ENCODE measurements at regions not wholly inside any gene's neighbourhood (a gene's known extent, or its start where the extent isn't known, plus 50 kb on each side); places are given as distances from the start of the nearest gene placed in this dataset.
"Not testable (repeated sequence)": the region's sequence is repeated elsewhere in the genome, so short reads cannot be mapped to it uniquely, and the experiment has no call there.

GRCh38 chr5:99030906-99031440 lies 102.2 kb upstream of the CHD1 start:
- H3K36me3 ChIP-seq (ENCODE audit: control insufficient read depth, insufficient read depth, low read length) = no peaks in the 10 kb centered on the region
- H3K27me3 ChIP-seq (replicated peaks; ENCODE audit: control insufficient read depth, insufficient read depth, low read length) = no peaks in the 10 kb centered on the region
- CTCF ChIA-PET = no interaction called here
- Mint-ChIP-seq H3K27me3 (ENCODE audit: insufficient read depth, unreplicated experiment) (no peaks in the 10 kb centered on the region), H3K27ac (ENCODE audit: unreplicated experiment) (no peak overlapping the region), H3K4me1 (ENCODE audit: low read depth, unreplicated experiment) (peaks cover 23% of the 10 kb centered on the region), H3K4me3 (ENCODE audit: unreplicated experiment) (no peak overlapping the region), H3K9me3 (ENCODE audit: unreplicated experiment) (no peaks in the 10 kb centered on the region), H3K36me3 (ENCODE audit: insufficient read depth, unreplicated experiment) (peaks cover 6% of the 10 kb centered on the region)
- H3K4me3 ChIP-seq (ENCODE audit: low read depth, low read length) = no peak overlapping the region
- BruUV-seq (replicated peaks) = no TSS peak
- POLR2A ChIA-PET = no interaction called here
- H3K4me1 ChIP-seq = peaks cover 20% of the 10 kb centered on the region
- no peak for DNase-seq
- H3K9me3 ChIP-seq = no peaks in the 10 kb centered on the region
- intact Hi-C loops (cut with micrococcal nuclease; ENCODE audit: unreplicated experiment) = no loop called here
- TF ChIP-seq CTCF (IDR thresholded peaks at IDR 0.05; ENCODE audit: insufficient read depth in 1 of 2, low read depth in 1 of 2, low read length in 1 of 2, severe bottlenecking in 1 of 2, unreplicated experiment in 1 of 2) = no peak

GRCh38 chr5:99029172-99029571 lies 100.4 kb upstream of the CHD1 start:
- H3K36me3 Mint-ChIP-seq (ENCODE audit: insufficient read depth, unreplicated experiment) = peaks cover 2% of the 10 kb centered on the region
- H3K4me1 ChIP-seq = peaks cover 33% of the 10 kb centered on the region
- no peak overlapping the region for H3K4me3 ChIP-seq (ENCODE audit: low read depth, low read length)
- H3K9me3 ChIP-seq = no peaks in the 10 kb centered on the region; the same call in 1 of the 2 replicates
- no peaks in the 10 kb centered on the region for H3K27me3 Mint-ChIP-seq (ENCODE audit: insufficient read depth, unreplicated experiment)
- H3K4me1 Mint-ChIP-seq (ENCODE audit: low read depth, unreplicated experiment) = peaks cover 20% of the 10 kb centered on the region
- no TSS peak for BruUV-seq (replicated peaks)
- no peak overlapping the region for H3K4me3 Mint-ChIP-seq (ENCODE audit: unreplicated experiment)
- no peaks in the 10 kb centered on the region for H3K9me3 Mint-ChIP-seq (ENCODE audit: unreplicated experiment)
- TF ChIP-seq CTCF (IDR thresholded peaks at IDR 0.05; ENCODE audit: insufficient read depth in 1 of 2, low read depth in 1 of 2, low read length in 1 of 2, severe bottlenecking in 1 of 2, unreplicated experiment in 1 of 2) = no peak
- ChIA-PET POLR2A (interaction anchor here (0.6 to 0.7 kb wide), 2 partner anchors 31 to 99 kb away, joined by 3 read pairs; no protein-coding TSS in a partner anchor), CTCF (no interaction called here)
- H3K27ac Mint-ChIP-seq (ENCODE audit: unreplicated experiment) = no peak overlapping the region
- H3K36me3 ChIP-seq (ENCODE audit: control insufficient read depth, insufficient read depth, low read length) = no peaks in the 10 kb centered on the region
- no peaks in the 10 kb centered on the region for H3K27me3 ChIP-seq (replicated peaks; ENCODE audit: control insufficient read depth, insufficient read depth, low read length)
- no peak for DNase-seq
- intact Hi-C loops (cut with micrococcal nuclease; ENCODE audit: unreplicated experiment) = no loop called here

- H3K9me3 Mint-ChIP-seq (ENCODE audit: unreplicated experiment); H3K4me3 Mint-ChIP-seq (ENCODE audit: unreplicated experiment); H3K27me3 Mint-ChIP-seq (ENCODE audit: insufficient read depth, unreplicated experiment); H3K27me3 ChIP-seq (replicated peaks; ENCODE audit: control insufficient read depth, insufficient read depth, low read length); H3K27ac Mint-ChIP-seq (ENCODE audit: unreplicated experiment); H3K36me3 ChIP-seq (ENCODE audit: control insufficient read depth, insufficient read depth, low read length); POLR2A ChIA-PET; H3K4me3 ChIP-seq (ENCODE audit: low read depth, low read length); BruUV-seq (replicated peaks); DNase-seq; CTCF ChIA-PET; H3K36me3 Mint-ChIP-seq (ENCODE audit: insufficient read depth, unreplicated experiment); H3K9me3 ChIP-seq; intact Hi-C loops (cut with micrococcal nuclease; ENCODE audit: unreplicated experiment): not testable (repeated sequence)
- H3K4me1 Mint-ChIP-seq (ENCODE audit: low read depth, unreplicated experiment) = peaks cover 16% of the 10 kb centered on the region
- peaks cover 33% of the 10 kb centered on the region for H3K4me1 ChIP-seq
Observed at GRCh38 chr5:99028170-99028569, 99.4 kb upstream of the CHD1 start.
